Activated CD8-positive, alpha-beta memory T cell treated with anti-CD3 and anti-CD28 coated beads, Interleukin-2, amount 10 ng/mL, durations not matched to agents 7 days and 5 days (primary cell): ENCODE measurements at regions not wholly inside any gene's neighbourhood (a gene's known extent, or its start where the extent isn't known, plus 50 kb on each side); places are given as distances from the start of the nearest gene placed in this dataset.

Experiments used
- ATAC-seq: fragments of 150-1000 bp; cut with Tn5 transposase; one replicate; pipeline ENCODE4 v1.10.0; 2021; ENCODE audit warnings: moderate library complexity
- CTCF ChIA-PET: fragments of 350-600 bp; sonication (Branson Sonifier 250); formaldehyde crosslinking; loops from one replicate; lab custom pipeline; 2021; ENCODE audit warnings: antibody characterized with exemption; lab: Charles Lee
- DNase-seq: peaks from one replicate; pipeline ENCODE4 v3.0.0-alpha.2; 2020
- H3K27ac Mint-ChIP-seq: one replicate; pipeline ENCODE4 v1.8.0; 2021; ENCODE audit warnings: mild to moderate bottlenecking, mixed read lengths
- H3K27me3 Mint-ChIP-seq: one replicate; pipeline ENCODE4 v1.8.0; 2021; ENCODE audit warnings: mixed read lengths
- H3K36me3 Mint-ChIP-seq: one replicate; pipeline ENCODE4 v1.8.0; 2021; ENCODE audit warnings: mild to moderate bottlenecking, mixed read lengths
- H3K4me1 Mint-ChIP-seq: one replicate; pipeline ENCODE4 v1.8.0; 2021; ENCODE audit warnings: mixed read lengths
- H3K4me3 Mint-ChIP-seq: one replicate; pipeline ENCODE4 v1.8.0; 2021; ENCODE audit warnings: mild to moderate bottlenecking, moderate library complexity, mixed read lengths
- H3K9me3 Mint-ChIP-seq: one replicate; pipeline ENCODE4 v1.8.0; 2022; ENCODE audit warnings: low read depth, mixed read lengths

- no peaks in the 10 kb centered on the region for H3K4me1 Mint-ChIP-seq
- ATAC-seq (no peak), DNase-seq (no peak)
- H3K27me3 Mint-ChIP-seq, result no peaks in the 10 kb centered on the region
- no peaks in the 10 kb centered on the region for H3K9me3 Mint-ChIP-seq
- H3K27ac Mint-ChIP-seq, result no peak overlapping the region
- H3K36me3 Mint-ChIP-seq, result no peaks in the 10 kb centered on the region
- H3K4me3 Mint-ChIP-seq, result no peak overlapping the region
- CTCF ChIA-PET, result no interaction called here
Observed at GRCh38 chr18:61714421-61714820, 178.4 kb downstream of the RNF152 start.

GRCh38 chr18:61713502-61713901 is 179.3 kb downstream of the RNF152 start:
- H3K4me1 Mint-ChIP-seq, result no peaks in the 10 kb centered on the region
- H3K27ac Mint-ChIP-seq, result no peak overlapping the region

GRCh38 chr18:61710082-61710620 is 182.7 kb downstream of the RNF152 start:
- Mint-ChIP-seq H3K27ac (no peak overlapping the region), H3K4me1 (no peaks in the 10 kb centered on the region), H3K9me3 (no peaks in the 10 kb centered on the region), H3K36me3 (no peaks in the 10 kb centered on the region), H3K4me3 (no peak overlapping the region), H3K27me3 (peaks cover 4% of the 10 kb centered on the region)
- DNase-seq (no peak), ATAC-seq (no peak)
- CTCF ChIA-PET, result interaction anchor here (0.7 kb wide), 1 partner anchor 145 kb away, joined by 3 read pairs; no protein-coding TSS in a partner anchor

More at GRCh38 chr18:61713502-61713901, 179.3 kb downstream of the RNF152 start:
- no peak overlapping the region for H3K4me3 Mint-ChIP-seq
- DNase-seq (no peak), ATAC-seq (no peak)
- CTCF ChIA-PET, result interaction anchor here (1.2 kb wide), 1 partner anchor 11 kb away, joined by 3 read pairs; no protein-coding TSS in a partner anchor
- H3K9me3 Mint-ChIP-seq, result no peaks in the 10 kb centered on the region
- no peaks in the 10 kb centered on the region for H3K36me3 Mint-ChIP-seq
- peaks cover under 1% of the 10 kb centered on the region for H3K27me3 Mint-ChIP-seq

- CTCF ChIA-PET, result no interaction called here
- H3K9me3 Mint-ChIP-seq, result no peaks in the 10 kb centered on the region
- no peaks in the 10 kb centered on the region for H3K4me1 Mint-ChIP-seq
- DNase-seq (no peak), ATAC-seq (no peak)
- H3K27ac Mint-ChIP-seq, result no peak overlapping the region
- no peak overlapping the region for H3K4me3 Mint-ChIP-seq
- peaks cover 4% of the 10 kb centered on the region for H3K27me3 Mint-ChIP-seq
- H3K36me3 Mint-ChIP-seq, result no peaks in the 10 kb centered on the region
Observed at GRCh38 chr18:61706276-61706915, 186.4 kb downstream of the RNF152 start.

GRCh38 chr18:61703508-61703907 is 189.3 kb downstream of the RNF152 start:
- CTCF ChIA-PET, result no interaction called here
- Mint-ChIP-seq H3K36me3 (no peaks in the 10 kb centered on the region), H3K4me1 (no peaks in the 10 kb centered on the region), H3K27ac (no peak overlapping the region), H3K9me3 (no peaks in the 10 kb centered on the region), H3K4me3 (no peak overlapping the region), H3K27me3 (peaks cover 3% of the 10 kb centered on the region)
- no peak for ATAC-seq
- DNase-seq, result no peak

GRCh38 chr18:61702007-61702406 is 190.8 kb downstream of the RNF152 start:
- H3K4me1 Mint-ChIP-seq, result no peaks in the 10 kb centered on the region
- DNase-seq (no peak), ATAC-seq (no peak)
- no peak overlapping the region for H3K27ac Mint-ChIP-seq
- H3K27me3 Mint-ChIP-seq, result peaks cover 2% of the 10 kb centered on the region
- no peak overlapping the region for H3K4me3 Mint-ChIP-seq
- no peaks in the 10 kb centered on the region for H3K9me3 Mint-ChIP-seq
- H3K36me3 Mint-ChIP-seq, result no peaks in the 10 kb centered on the region
- CTCF ChIA-PET, result interaction anchor here (1.4 kb wide), 1 partner anchor 11 kb away, joined by 3 read pairs; no protein-coding TSS in a partner anchor

- Mint-ChIP-seq H3K9me3 (no peaks in the 10 kb centered on the region), H3K4me1 (no peaks in the 10 kb centered on the region), H3K27me3 (peaks cover 2% of the 10 kb centered on the region), H3K36me3 (no peaks in the 10 kb centered on the region), H3K4me3 (no peak overlapping the region), H3K27ac (no peak overlapping the region)
- ATAC-seq, result no peak
- CTCF ChIA-PET, result no interaction called here
- DNase-seq, result no peak
Observed at GRCh38 chr18:61699397-61700110, 193.3 kb downstream of the RNF152 start.

- H3K9me3 Mint-ChIP-seq, result no peaks in the 10 kb centered on the region
- H3K27me3 Mint-ChIP-seq, result peaks cover 2% of the 10 kb centered on the region
- DNase-seq (no peak), ATAC-seq (no peak)
- H3K36me3 Mint-ChIP-seq, result no peaks in the 10 kb centered on the region
- CTCF ChIA-PET, result interaction anchor here (1.6 kb wide), 1 partner anchor 24 kb away, joined by 3 read pairs; no protein-coding TSS in a partner anchor
- H3K4me1 Mint-ChIP-seq, result no peaks in the 10 kb centered on the region
- H3K27ac Mint-ChIP-seq, result no peak overlapping the region
- H3K4me3 Mint-ChIP-seq, result no peak overlapping the region
Observed at GRCh38 chr18:61697306-61697909, 195.4 kb downstream of the RNF152 start.

- CTCF ChIA-PET, result interaction anchor here (1.2 kb wide), 1 partner anchor 18 kb away, joined by 3 read pairs; no protein-coding TSS in a partner anchor
- H3K27ac Mint-ChIP-seq, result no peak overlapping the region
- no peak for ATAC-seq
- H3K4me1 Mint-ChIP-seq, result no peaks in the 10 kb centered on the region
- H3K9me3 Mint-ChIP-seq, result no peaks in the 10 kb centered on the region
- H3K27me3 Mint-ChIP-seq, result peaks cover 2% of the 10 kb centered on the region
- H3K4me3 Mint-ChIP-seq, result no peak overlapping the region
- H3K36me3 Mint-ChIP-seq, result no peaks in the 10 kb centered on the region
- DNase-seq, result no peak
Observed at GRCh38 chr18:61694236-61694635, 198.6 kb downstream of the RNF152 start.

GRCh38 chr18:61690418-61691138 is 202.2 kb downstream of the RNF152 start:
- CTCF ChIA-PET, result interaction anchor here (1.3 kb wide), 1 partner anchor 24 kb away, joined by 3 read pairs; no protein-coding TSS in a partner anchor

GRCh38 chr18:61687317-61687716 is 205.5 kb downstream of the RNF152 start:
- no peaks in the 10 kb centered on the region for H3K36me3 Mint-ChIP-seq
- no peak overlapping the region for H3K27ac Mint-ChIP-seq
- H3K9me3 Mint-ChIP-seq, result no peaks in the 10 kb centered on the region
- ATAC-seq (no peak), DNase-seq (no peak)
- H3K4me1 Mint-ChIP-seq, result no peaks in the 10 kb centered on the region
- H3K4me3 Mint-ChIP-seq, result no peak overlapping the region
- H3K27me3 Mint-ChIP-seq, result peaks cover 3% of the 10 kb centered on the region
- CTCF ChIA-PET, result no interaction called here

More at GRCh38 chr18:61690418-61691138, 202.2 kb downstream of the RNF152 start:
- H3K27ac Mint-ChIP-seq, result no peak overlapping the region
- DNase-seq, result no peak
- H3K9me3 Mint-ChIP-seq, result no peaks in the 10 kb centered on the region
- H3K4me3 Mint-ChIP-seq, result no peak overlapping the region
- no peaks in the 10 kb centered on the region for H3K36me3 Mint-ChIP-seq
- no peak for ATAC-seq
- no peaks in the 10 kb centered on the region for H3K27me3 Mint-ChIP-seq
- H3K4me1 Mint-ChIP-seq, result no peaks in the 10 kb centered on the region

GRCh38 chr18:61683856-61684255 is 209.0 kb downstream of the RNF152 start:
- Mint-ChIP-seq H3K9me3 (peaks cover 4% of the 10 kb centered on the region), H3K27ac (no peak overlapping the region), H3K4me3 (no peak overlapping the region), H3K4me1 (no peaks in the 10 kb centered on the region), H3K27me3 (peaks cover 3% of the 10 kb centered on the region), H3K36me3 (no peaks in the 10 kb centered on the region)
- CTCF ChIA-PET, result no interaction called here
- DNase-seq (no peak), ATAC-seq (no peak)

GRCh38 chr18:61681065-61681464 is 211.7 kb downstream of the RNF152 start:
- H3K4me3 Mint-ChIP-seq, result no peak overlapping the region
- peaks cover 3% of the 10 kb centered on the region for H3K27me3 Mint-ChIP-seq
- CTCF ChIA-PET, result no interaction called here
- H3K4me1 Mint-ChIP-seq, result no peaks in the 10 kb centered on the region
- H3K27ac Mint-ChIP-seq, result no peak overlapping the region
- DNase-seq (no peak), ATAC-seq (no peak)
- peaks cover 8% of the 10 kb centered on the region for H3K9me3 Mint-ChIP-seq
- no peaks in the 10 kb centered on the region for H3K36me3 Mint-ChIP-seq
